AG10803 (cell line): ENCODE measurements at regions not wholly inside any gene's neighbourhood (a gene's known extent, or its start where the extent isn't known, plus 50 kb on each side); places are given as distances from the start of the nearest gene placed in this dataset.

ENCODE experiments used
- DNase-seq: peaks from one replicate; pipeline ENCODE4 v3.0.0; 2010; ENCODE audit warnings: low read depth
- H3K4me3 ChIP-seq: 2 replicates; pipeline ENCODE4 v1.5.1; 2011; ENCODE audit warnings: mild to moderate bottlenecking, low read length, control low read depth
- CTCF ChIP-seq: conservative IDR thresholded peaks from 2 replicates; pipeline ENCODE4 v1.5.1; 2011; ENCODE audit warnings: mild to moderate bottlenecking, low read length, control low read depth, inconsistent platforms

- no peak for TF ChIP-seq CTCF
- DNase-seq: no peak
- H3K4me3 ChIP-seq: no peak overlapping the region
These were observed 126.0 kb upstream of the ERCC4 start for GRCh38 chr16:13793841-13794409.

- no peak overlapping the region for H3K4me3 ChIP-seq
- DNase-seq: no peak
- no peak for TF ChIP-seq CTCF
These were observed 124.8 kb upstream of the ERCC4 start for GRCh38 chr16:13795131-13795530.

GRCh38 chr16:13797718-13798117 lies 122.2 kb upstream of the ERCC4 start:
- no peak for DNase-seq
- TF ChIP-seq CTCF: no peak
- H3K4me3 ChIP-seq: no peak overlapping the region

GRCh38 chr16:13798211-13798610 lies 121.7 kb upstream of the ERCC4 start:
- no peak overlapping the region for H3K4me3 ChIP-seq
- no peak for TF ChIP-seq CTCF
- no peak for DNase-seq

GRCh38 chr16:13803974-13804373 lies 116.0 kb upstream of the ERCC4 start:
- no peak for TF ChIP-seq CTCF
- H3K4me3 ChIP-seq: no peak overlapping the region
- DNase-seq: no peak

- no peak for DNase-seq
- no peak for TF ChIP-seq CTCF
- H3K4me3 ChIP-seq: no peak overlapping the region
These were observed 114.0 kb upstream of the ERCC4 start for GRCh38 chr16:13805951-13806350.

- no peak overlapping the region for H3K4me3 ChIP-seq
- DNase-seq: no peak
- no peak for TF ChIP-seq CTCF
These were observed 113.3 kb upstream of the ERCC4 start for GRCh38 chr16:13806671-13807070.
